NT2/D1 (cell line): ENCODE measurements at regions not wholly inside any gene's neighbourhood (a gene's known extent, or its start where the extent isn't known, plus 50 kb on each side); places are given as distances from the start of the nearest gene placed in this dataset.

ENCODE experiments used
- SUZ12 ChIP-seq: IDR thresholded peaks from 2 replicates; pipeline ENCODE4 v1.6.1; 2011; ENCODE audit not compliant: insufficient read length, insufficient read depth; ENCODE audit errors: extremely low read depth
- YY1 ChIP-seq: IDR thresholded peaks from 2 replicates; pipeline ENCODE4 v1.6.1; 2011; ENCODE audit not compliant: insufficient read length, insufficient read depth
- ZNF274 ChIP-seq: IDR thresholded peaks from 2 replicates; pipeline ENCODE4 v1.6.1; 2011; ENCODE audit warnings: mild to moderate bottlenecking, low read depth, low read length

- TF ChIP-seq YY1 = no peak
- no peak for TF ChIP-seq SUZ12
- no peak for TF ChIP-seq ZNF274
Observed at GRCh38 chr14:104446611-104447010, 133.0 kb upstream of the C14orf180 start.
